ENCODE measurements at regions not wholly inside any gene's neighbourhood (a gene's known extent, or its start where the extent isn't known, plus 50 kb on each side); places are given as distances from the start of the nearest gene placed in this dataset.

DNA sequence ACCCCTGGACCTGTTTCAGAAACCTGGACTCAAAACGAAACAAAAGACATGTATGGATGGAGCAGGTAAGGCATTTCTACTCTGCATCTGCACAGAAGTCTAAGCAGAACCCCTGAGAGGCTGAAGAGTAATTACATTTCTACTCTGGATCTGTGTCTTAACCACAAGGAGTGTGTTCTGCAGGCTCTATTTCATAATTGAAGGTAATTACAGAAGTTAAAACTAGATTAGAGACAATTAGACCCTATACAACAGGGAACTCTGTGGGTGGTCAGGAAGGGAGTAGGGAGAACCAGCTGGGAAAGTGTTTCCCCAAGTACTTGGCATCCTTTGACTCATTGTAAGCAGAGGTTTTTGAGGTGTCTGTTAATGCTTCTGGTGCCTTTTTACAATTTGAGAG is 69.8 kb downstream of the IGSF1 start:
- ChIA-PET CTCF (no interaction called here), POLR2A (no interaction called here)
- Mint-ChIP-seq H3K9me3 (ENCODE audit: unreplicated experiment) (no peaks in the 10 kb centered on the region), H3K4me3 (ENCODE audit: unreplicated experiment) (no peak overlapping the region), H3K27me3 (ENCODE audit: insufficient read depth, unreplicated experiment) (no peaks in the 10 kb centered on the region), H3K4me1 (ENCODE audit: low read depth, unreplicated experiment) (no peaks in the 10 kb centered on the region), H3K27ac (ENCODE audit: unreplicated experiment) (no peak overlapping the region), H3K36me3 (ENCODE audit: insufficient read depth, unreplicated experiment) (peaks cover 4% of the 10 kb centered on the region)
- H3K4me1 ChIP-seq = no peaks in the 10 kb centered on the region
- no peaks in the 10 kb centered on the region for H3K9me3 ChIP-seq
- intact Hi-C loops (cut with micrococcal nuclease; ENCODE audit: unreplicated experiment) = no loop called here
- BruUV-seq (replicated peaks) = no TSS peak
- no peaks in the 10 kb centered on the region for H3K36me3 ChIP-seq (ENCODE audit: control insufficient read depth, insufficient read depth, low read length)
- TF ChIP-seq, protein P1, sequence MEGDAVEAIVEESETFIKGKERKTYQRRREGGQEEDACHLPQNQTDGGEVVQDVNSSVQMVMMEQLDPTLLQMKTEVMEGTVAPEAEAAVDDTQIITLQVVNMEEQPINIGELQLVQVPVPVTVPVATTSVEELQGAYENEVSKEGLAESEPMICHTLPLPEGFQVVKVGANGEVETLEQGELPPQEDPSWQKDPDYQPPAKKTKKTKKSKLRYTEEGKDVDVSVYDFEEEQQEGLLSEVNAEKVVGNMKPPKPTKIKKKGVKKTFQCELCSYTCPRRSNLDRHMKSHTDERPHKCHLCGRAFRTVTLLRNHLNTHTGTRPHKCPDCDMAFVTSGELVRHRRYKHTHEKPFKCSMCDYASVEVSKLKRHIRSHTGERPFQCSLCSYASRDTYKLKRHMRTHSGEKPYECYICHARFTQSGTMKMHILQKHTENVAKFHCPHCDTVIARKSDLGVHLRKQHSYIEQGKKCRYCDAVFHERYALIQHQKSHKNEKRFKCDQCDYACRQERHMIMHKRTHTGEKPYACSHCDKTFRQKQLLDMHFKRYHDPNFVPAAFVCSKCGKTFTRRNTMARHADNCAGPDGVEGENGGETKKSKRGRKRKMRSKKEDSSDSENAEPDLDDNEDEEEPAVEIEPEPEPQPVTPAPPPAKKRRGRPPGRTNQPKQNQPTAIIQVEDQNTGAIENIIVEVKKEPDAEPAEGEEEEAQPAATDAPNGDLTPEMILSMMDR (IDR thresholded peaks at IDR 0.05; ENCODE audit: insufficient read depth in 1 of 2, low read depth in 1 of 2, low read length in 1 of 2, severe bottlenecking in 1 of 2, unreplicated experiment in 1 of 2) = no peak
- no peak overlapping the region for H3K4me3 ChIP-seq (ENCODE audit: low read depth, low read length)
- H3K27me3 ChIP-seq (replicated peaks; ENCODE audit: control insufficient read depth, insufficient read depth, low read length) = no peaks in the 10 kb centered on the region
- no peak for DNase-seq

DNA sequence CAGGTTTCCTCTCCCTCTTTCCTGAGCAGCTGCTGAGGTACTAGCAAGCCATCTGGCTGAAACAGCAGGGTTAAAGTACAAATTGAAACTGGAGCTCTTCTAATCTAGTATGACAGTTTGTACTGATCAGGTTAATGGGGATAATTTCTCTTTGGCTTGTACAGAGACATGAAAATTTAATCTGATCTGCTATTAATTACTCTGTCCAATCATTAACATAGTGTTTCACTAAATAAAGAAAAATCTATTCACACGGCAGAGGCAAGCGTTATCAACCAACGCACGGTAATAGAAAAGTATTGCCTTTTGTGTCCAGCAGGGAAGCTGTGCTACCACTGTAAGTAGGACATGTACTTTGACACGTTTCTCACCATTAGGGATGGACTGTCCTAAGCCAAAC is 71.1 kb downstream of the IGSF1 start:
- Mint-ChIP-seq H3K27ac (ENCODE audit: unreplicated experiment) (no peak overlapping the region), H3K4me3 (ENCODE audit: unreplicated experiment) (no peak overlapping the region), H3K4me1 (ENCODE audit: low read depth, unreplicated experiment) (no peaks in the 10 kb centered on the region), H3K9me3 (ENCODE audit: unreplicated experiment) (no peaks in the 10 kb centered on the region), H3K36me3 (ENCODE audit: insufficient read depth, unreplicated experiment) (peaks cover 4% of the 10 kb centered on the region), H3K27me3 (ENCODE audit: insufficient read depth, unreplicated experiment) (no peaks in the 10 kb centered on the region)
- ChIA-PET POLR2A (no interaction called here), CTCF (no interaction called here)
- H3K36me3 ChIP-seq (ENCODE audit: control insufficient read depth, insufficient read depth, low read length) = no peaks in the 10 kb centered on the region
- intact Hi-C loops (cut with micrococcal nuclease; ENCODE audit: unreplicated experiment) = no loop called here
- DNase-seq = no peak
- H3K4me1 ChIP-seq = no peaks in the 10 kb centered on the region
- no peaks in the 10 kb centered on the region for H3K9me3 ChIP-seq
- BruUV-seq (replicated peaks) = no TSS peak
- TF ChIP-seq, protein P1 (IDR thresholded peaks at IDR 0.05; ENCODE audit: insufficient read depth in 1 of 2, low read depth in 1 of 2, low read length in 1 of 2, severe bottlenecking in 1 of 2, unreplicated experiment in 1 of 2) = no peak
- no peak overlapping the region for H3K4me3 ChIP-seq (ENCODE audit: low read depth, low read length)
- H3K27me3 ChIP-seq (replicated peaks; ENCODE audit: control insufficient read depth, insufficient read depth, low read length) = no peaks in the 10 kb centered on the region

DNA sequence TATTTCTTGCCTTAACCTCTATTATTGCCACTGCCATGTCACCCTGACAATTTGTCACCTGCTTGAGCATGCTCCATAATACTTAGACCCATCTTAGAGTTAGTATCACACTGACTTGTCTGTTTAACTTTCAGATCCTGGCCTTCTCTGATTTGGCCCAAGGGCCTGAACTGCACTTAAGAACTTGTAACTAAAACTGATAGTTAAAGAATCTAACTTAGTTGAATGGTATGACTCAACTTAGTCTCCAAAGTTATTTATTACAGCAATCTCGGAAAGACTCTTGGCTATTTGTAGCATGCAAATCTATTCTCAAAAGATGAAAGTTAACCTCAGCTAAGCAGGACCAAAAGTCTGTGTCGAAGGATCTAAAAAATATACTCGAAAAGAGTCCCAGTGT is 72.3 kb downstream of the IGSF1 start:
- Histone ChIP-seq H3K36me3 (ENCODE audit: control insufficient read depth, insufficient read depth, low read length) (no peaks in the 10 kb centered on the region), H3K4me1 (no peaks in the 10 kb centered on the region), H3K4me3 (ENCODE audit: low read depth, low read length) (no peak overlapping the region), H3K9me3 (no peaks in the 10 kb centered on the region), H3K27me3 (replicated peaks; ENCODE audit: control insufficient read depth, insufficient read depth, low read length) (no peaks in the 10 kb centered on the region)
- Mint-ChIP-seq H3K4me3 (ENCODE audit: unreplicated experiment) (no peak overlapping the region), H3K27me3 (ENCODE audit: insufficient read depth, unreplicated experiment) (no peaks in the 10 kb centered on the region), H3K9me3 (ENCODE audit: unreplicated experiment) (no peaks in the 10 kb centered on the region), H3K4me1 (ENCODE audit: low read depth, unreplicated experiment) (no peaks in the 10 kb centered on the region), H3K27ac (ENCODE audit: unreplicated experiment) (no peak overlapping the region), H3K36me3 (ENCODE audit: insufficient read depth, unreplicated experiment) (peaks cover 4% of the 10 kb centered on the region)
- CTCF ChIA-PET = no interaction called here
- POLR2A ChIA-PET = no interaction called here
- no TSS peak for BruUV-seq (replicated peaks)
- intact Hi-C loops (cut with micrococcal nuclease; ENCODE audit: unreplicated experiment) = no loop called here
- TF ChIP-seq, protein P1 (IDR thresholded peaks at IDR 0.05; ENCODE audit: insufficient read depth in 1 of 2, low read depth in 1 of 2, low read length in 1 of 2, severe bottlenecking in 1 of 2, unreplicated experiment in 1 of 2) = no peak
- DNase-seq = no peak

Measured in Caco-2 (cell line).